SK-N-DZ (cell line): ENCODE measurements at regions not wholly inside any gene's neighbourhood (a gene's known extent, or its start where the extent isn't known, plus 50 kb on each side); places are given as distances from the start of the nearest gene placed in this dataset.
"Not testable (repeated sequence)": the region's sequence is repeated elsewhere in the genome, so short reads cannot be mapped to it uniquely, and the experiment has no call there.

ENCODE experiments used
- DNase-seq: peaks from one replicate; pipeline ENCODE4 v3.0.0-alpha.2; 2015; ENCODE audit warnings: low spot score

GRCh38 chr5:38678697-38679096 lies 122.3 kb upstream of the LIFR start:
- not testable (repeated sequence) for DNase-seq

DNA sequence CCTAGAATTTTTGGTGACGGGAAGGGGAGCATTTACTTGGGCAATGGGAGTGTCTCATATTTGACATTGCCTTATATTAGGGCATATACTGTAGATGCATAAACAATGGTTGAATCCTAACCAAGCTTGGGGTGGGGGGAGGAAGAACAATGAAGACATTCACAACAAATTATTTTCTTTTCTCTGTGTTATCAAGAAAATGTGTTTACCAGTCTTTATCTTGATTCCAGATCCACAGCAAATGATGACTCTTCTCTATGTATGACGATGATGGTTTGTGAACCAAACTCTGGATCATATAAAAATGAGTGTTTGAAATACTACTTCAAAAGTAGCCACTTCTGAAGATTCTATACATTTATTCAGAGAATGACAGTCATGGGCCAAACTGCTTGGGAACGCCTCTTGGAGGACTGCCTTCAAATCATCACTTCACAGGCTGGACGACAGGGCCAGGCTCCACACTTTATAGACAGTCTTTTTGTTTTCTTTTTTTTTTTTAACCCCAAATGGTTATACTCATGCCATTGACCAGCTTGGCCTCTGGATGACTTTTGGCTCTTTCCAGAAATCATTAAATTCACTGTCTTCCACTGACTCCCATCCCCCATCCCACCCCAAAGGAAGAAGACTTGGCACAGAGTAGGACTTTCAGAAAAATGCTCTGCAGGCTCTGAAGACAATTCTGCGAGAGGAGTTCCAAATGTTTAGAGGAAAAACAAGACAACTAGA lies 123.8 kb upstream of the LIFR start:
- DNase-seq: no peak

- DNase-seq: no peak
Measured at GRCh38 chr5:38681029-38681706, 124.7 kb upstream of the LIFR start.

DNA sequence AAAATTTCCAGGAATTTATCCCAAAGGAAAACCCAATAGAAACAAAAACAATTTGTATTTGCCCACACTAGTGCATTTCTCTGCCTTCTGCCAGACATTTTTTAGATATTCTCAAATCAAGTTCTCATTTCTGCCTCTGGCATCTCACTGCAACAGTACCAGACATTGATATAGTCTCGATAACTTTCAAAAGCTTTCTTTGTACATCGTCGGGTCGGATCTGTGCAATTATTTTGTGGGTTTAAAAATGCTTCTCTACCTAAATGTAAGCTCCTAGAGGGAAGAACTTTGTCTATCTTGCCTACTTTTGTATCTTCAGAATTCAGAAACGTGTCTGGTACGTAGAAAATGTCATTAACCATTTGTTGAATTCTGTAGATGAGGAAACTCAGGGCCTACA lies 125.5 kb upstream of the LIFR start:
- no peak for DNase-seq

- no peak for DNase-seq
Measured at GRCh38 chr5:38686658-38687057, 130.2 kb upstream of the LIFR start.

DNA sequence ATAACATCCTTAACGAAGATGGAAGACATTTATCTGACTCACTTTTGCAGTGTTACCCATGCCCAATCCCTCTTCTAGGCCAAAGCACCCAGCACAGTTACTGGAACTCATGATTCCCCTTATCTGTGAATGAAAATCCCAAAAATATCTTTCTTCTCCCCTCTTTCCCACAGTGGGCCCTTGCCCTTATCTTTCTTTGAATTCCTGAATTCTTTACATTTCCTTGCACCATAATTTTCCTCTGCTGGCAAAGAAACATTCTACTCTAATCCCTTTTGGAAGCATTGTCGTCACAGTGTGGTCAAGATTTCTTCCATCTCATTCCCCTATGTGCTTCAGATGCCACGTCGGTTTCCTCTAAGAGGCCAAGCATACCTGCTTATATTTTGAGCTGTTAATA lies 135.9 kb upstream of the LIFR start:
- no peak for DNase-seq

DNA sequence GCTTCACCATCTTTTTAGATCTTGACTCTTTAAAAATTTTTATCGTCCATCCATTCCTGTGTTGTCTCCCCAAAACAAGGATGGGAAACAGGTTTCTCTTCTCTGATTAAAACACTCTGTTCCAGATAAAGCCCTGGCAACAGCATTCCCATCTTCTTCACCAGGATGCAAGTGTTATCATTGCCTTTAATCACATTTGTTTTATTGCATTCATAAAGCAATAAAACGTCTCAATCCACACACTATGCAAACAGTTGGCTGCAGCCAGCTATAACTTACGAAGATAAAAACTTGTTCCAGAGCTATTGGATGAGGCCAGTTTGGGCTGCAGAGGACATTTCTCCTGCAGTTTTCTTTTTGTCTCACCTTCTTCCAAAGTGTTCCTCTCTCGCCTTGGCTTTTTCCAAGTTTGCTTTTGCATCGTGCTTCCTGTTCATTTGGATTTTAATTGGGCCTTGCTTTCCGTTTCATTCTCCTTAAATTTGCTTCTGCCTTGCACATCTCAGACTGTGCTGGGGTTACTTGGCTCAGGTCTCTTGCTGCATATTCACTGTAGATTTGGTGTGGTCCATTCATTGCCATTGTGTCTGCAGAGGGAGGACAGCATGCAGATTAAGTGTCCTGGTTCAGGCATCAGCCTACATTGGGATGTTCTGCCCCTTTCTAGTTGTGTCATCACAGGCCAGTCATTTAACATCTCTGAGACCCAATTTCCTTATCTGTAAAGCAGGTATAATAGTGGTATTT lies 136.5 kb upstream of the LIFR start:
- no peak for DNase-seq

- DNase-seq: no peak
Measured at GRCh38 chr5:38695021-38695958, 138.8 kb upstream of the LIFR start.

DNA sequence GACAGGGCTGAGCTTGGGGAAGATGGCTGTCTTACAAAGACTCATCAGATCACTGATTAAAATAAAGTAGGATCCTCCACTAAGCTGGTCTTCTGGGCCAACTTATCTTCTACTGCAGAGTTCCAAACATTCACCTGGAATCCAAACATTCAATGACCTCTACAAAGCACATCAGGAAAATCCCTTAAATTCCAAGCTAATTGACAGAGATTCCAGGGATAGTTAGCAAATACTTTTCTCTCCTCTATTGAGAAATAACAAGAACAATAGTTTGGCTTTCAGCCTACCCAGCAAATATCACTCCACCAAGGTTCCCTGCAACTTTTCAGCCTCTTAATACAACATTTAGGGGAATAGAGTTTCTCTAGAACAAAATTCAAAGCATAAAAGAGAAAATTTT lies 140.6 kb upstream of the LIFR start:
- DNase-seq: no peak

- DNase-seq: not testable (repeated sequence)
Measured at GRCh38 chr5:38705529-38705928, 140.3 kb upstream of the OSMR start.

- no peak for DNase-seq
Measured at GRCh38 chr5:38706376-38706775, 139.4 kb upstream of the OSMR start.

DNA sequence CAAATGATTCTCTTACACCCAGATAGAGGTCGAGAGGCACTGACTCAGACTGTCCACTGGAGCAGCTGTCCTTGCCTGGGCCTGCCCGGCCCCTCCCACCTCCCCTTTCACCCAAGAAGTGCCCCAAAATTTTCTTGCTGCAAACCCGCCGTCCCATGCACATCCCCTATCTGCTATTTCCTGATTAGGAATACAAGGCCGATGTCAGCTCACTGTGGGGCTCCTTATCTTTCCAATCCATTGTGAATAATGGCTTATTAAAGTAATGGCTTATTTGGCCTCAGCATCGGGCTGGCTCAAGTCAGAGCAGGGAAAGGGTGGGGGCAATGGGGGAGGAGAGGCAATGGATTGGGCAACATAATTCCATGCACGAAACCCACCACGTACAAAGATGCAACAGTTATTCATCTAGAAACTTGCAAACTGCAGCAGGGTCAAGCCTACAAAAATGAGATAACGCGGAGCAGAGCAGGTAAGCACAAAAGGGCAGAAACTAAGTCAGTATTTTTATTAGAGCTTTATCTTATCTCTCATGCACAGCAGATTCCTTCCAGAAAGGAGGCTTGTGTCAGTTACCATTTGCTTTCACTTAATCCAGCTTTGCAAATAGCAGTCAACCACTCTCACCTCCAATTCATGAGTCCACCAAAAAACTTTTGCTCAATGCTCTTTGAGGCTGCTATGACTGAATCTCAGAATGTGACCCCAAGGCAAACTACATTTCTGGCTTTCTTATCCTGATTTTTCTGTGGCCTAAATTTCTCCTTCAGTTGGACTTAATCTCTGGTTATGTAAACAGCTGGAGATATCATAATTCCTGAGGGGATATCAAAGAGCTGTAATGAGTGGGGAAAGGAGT lies 138.2 kb upstream of the OSMR start:
- DNase-seq: no peak

DNA sequence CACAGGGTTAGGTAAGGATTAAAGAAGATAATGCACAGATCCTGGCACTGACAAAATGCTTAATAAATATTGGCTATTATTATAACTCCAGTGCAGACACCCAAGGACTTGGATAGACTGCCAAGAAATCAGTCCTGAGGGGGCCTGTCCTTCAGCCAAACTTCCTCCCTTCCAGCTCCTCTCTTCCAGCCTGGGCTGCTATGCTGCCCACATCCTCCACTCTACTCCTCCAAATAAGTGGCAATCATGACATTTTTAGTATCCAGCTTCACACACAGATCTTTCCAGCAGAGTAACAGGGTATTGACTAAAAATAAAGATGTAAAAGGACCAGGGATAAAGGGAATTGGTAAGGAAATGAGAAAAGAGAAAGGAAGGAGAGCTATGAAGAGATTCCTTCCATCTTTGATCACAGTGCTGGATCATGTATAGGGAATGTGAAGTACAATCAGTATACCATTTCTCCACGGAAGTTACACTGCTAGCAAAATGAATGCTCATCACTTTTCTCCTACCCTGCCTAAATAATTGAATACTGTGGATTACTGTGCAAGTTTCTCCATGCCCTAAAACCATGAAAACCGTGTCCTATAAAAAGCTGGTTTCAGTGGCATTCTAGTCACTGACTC lies 136.0 kb upstream of the OSMR start:
- no peak for DNase-seq

- no peak for DNase-seq
Measured at GRCh38 chr5:38710627-38711026, 135.2 kb upstream of the OSMR start.

GRCh38 chr5:38712391-38712790 lies 133.4 kb upstream of the OSMR start:
- no peak for DNase-seq

- DNase-seq: no peak
Measured at GRCh38 chr5:38714240-38714639, 131.6 kb upstream of the OSMR start.

DNA sequence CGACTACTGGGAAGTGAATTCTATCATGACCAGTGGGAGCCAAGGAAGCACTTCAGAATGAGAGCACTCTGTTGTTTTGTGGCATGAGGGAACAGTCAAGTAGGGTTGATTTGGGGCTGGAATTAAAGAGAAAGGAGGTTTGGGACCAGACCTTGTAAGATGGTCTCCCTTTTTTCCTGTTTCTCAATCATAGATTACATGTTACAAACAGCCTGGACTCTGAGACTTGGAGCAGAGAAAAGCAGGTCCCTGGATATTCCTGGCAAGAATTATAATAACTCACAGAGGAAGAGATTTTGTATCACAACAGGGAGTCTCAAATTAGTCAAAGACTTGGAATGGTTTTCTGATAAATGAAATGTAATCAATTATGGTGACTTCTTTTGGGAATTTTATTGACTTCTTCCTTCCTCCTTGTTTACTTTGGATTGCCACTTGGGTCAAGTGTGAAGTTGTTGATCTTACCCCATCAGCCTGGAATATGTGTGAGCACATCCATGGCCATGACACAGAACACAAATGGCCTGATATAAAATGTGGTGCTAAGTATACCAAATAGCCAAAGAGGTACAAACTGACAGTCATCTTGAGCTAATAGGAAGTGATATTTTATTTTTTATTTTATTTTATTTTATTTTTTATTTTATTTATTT lies 131.0 kb upstream of the OSMR start:
- no peak for DNase-seq

DNA sequence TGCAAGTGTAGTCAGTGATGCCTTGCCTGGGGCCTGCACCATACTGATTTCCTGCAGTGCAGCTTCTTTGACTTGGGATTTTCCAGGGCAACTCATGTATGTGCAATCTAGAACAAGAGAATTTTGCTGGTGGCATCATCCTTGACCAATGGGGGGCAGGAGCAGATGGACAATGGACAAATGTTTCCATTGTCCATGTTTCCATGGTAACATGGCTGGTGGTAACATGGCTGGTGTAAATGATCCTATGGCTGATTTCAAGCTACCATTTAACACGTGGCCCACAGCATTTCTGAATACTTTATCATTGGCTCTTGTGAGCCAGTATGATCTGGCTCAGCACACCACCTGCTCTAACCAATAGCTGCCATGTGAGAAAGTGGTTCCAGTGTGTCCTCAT lies 130.1 kb upstream of the OSMR start:
- DNase-seq: no peak

GRCh38 chr5:38716516-38716915 lies 129.3 kb upstream of the OSMR start:
- no peak for DNase-seq
